ENCODE measurements at regions not wholly inside any gene's neighbourhood (a gene's known extent, or its start where the extent isn't known, plus 50 kb on each side); places are given as distances from the start of the nearest gene placed in this dataset.
"Not testable (repeated sequence)": the region's sequence is repeated elsewhere in the genome, so short reads cannot be mapped to it uniquely, and the experiment has no call there.

DNA sequence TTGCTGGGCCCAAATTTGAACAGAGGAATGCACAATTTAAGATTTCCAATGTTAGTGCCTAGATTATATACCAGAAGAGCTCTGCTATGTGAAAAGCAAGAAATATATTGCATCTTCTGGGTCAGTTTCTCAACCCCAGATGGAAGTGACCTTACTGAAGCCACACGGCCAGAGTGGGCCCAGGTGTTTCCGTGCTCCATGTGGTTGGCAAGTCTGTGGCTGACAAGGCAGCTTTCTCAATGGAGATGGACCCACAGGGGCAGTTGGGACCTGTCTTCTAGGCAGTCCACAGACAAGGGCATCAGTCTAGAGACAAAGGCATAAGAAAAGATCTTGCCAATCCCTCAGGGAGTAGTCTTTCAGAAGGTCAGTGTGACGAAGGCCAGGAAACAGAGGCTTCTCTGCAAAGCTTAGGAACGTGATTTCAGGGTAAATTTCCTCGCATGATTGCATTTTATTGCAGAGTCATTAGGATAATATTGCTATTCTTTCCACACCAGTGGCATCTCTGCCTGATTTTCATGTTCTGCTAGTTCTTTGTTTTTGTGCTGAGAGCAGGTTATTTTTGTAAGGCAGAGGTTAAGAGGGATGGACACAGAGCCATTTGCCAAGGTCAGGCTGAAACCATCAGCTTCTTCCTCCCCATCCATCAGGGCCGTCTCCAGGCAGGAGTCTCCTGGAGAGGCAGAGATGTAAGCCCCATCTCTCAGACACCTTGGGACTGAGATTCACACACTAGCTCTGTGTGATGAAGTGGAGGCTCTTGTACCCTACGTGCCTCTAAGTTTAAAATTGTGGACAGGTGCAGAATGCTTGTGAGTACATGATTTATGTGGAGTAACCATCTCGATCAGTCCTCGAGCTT, 202.1 kb downstream of the ANKRD30B start:
- ATAC-seq (ENCODE audit: insufficient read depth, low FRiP score): no peak
- Histone ChIP-seq H3K4me1 (ENCODE audit: control insufficient read depth in 5 of 5, insufficient read depth in 5 of 5, low read length in 5 of 5) (no peaks in the 10 kb centered on the region), H3K9me3 (ENCODE audit: control insufficient read depth in 4 of 4, insufficient read depth in 3 of 4, low read length in 3 of 4) (peaks cover 0 to 5% (median 0%) of the 10 kb centered on the region in 4 donors), H3K36me3 (ENCODE audit: control insufficient read depth in 4 of 4, insufficient read depth in 4 of 4, low read length in 4 of 4) (no peaks in the 10 kb centered on the region), H3K27me3 (ENCODE audit: control insufficient read depth in 3 of 3, insufficient read depth in 3 of 3, low read length in 2 of 3) (no peaks in the 10 kb centered on the region), H3K9ac (ENCODE audit: insufficient read depth in 1 of 2, low read length in 2 of 2) (no peak overlapping the region), H3K27ac (ENCODE audit: low read depth in 1 of 2, low read length in 1 of 2) (no peak overlapping the region), H3K4me3 (no peak overlapping the region)
- TF ChIP-seq, protein P1, sequence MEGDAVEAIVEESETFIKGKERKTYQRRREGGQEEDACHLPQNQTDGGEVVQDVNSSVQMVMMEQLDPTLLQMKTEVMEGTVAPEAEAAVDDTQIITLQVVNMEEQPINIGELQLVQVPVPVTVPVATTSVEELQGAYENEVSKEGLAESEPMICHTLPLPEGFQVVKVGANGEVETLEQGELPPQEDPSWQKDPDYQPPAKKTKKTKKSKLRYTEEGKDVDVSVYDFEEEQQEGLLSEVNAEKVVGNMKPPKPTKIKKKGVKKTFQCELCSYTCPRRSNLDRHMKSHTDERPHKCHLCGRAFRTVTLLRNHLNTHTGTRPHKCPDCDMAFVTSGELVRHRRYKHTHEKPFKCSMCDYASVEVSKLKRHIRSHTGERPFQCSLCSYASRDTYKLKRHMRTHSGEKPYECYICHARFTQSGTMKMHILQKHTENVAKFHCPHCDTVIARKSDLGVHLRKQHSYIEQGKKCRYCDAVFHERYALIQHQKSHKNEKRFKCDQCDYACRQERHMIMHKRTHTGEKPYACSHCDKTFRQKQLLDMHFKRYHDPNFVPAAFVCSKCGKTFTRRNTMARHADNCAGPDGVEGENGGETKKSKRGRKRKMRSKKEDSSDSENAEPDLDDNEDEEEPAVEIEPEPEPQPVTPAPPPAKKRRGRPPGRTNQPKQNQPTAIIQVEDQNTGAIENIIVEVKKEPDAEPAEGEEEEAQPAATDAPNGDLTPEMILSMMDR (IDR thresholded peaks at IDR 0.05; ENCODE audit: control extremely low read depth, extremely low read depth): no peak
- no peak for DNase-seq
- whole genome bisulfite sequencing, 2 donors: 69 to 75% methylated on average over 9 of the region's 9 CpGs

DNA sequence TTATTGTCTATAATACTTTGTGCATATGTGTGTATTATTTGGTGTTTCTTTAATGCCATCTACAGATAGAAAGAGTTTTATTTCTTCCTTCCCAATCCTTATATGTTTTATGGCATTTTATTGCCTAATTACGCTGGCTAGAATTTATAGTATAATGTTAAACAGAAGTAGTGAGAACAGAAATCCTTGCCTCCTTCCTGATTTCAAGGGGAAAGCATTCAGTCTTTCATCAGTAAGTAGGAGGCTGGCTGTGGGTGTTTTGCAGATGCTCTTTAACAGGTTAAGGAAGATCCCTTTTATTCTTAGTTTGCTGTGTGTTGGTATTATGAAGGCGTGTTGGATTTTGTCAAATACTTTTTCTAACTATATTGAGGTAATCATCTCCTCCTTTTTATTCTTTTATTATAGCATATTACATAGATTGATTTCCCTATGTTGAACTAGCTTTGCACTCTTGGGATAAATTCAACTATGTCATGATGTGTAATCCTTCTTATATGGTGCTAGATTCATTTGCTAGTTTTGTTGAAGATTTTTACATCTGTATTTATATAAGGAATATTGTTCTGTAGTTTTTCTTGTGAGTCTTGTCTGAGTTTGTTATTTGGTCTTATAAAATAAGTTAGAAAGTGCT, 204.6 kb downstream of the ANKRD30B start:
- ATAC-seq (ENCODE audit: insufficient read depth, low FRiP score); H3K4me3 ChIP-seq: not testable (repeated sequence)

DNA sequence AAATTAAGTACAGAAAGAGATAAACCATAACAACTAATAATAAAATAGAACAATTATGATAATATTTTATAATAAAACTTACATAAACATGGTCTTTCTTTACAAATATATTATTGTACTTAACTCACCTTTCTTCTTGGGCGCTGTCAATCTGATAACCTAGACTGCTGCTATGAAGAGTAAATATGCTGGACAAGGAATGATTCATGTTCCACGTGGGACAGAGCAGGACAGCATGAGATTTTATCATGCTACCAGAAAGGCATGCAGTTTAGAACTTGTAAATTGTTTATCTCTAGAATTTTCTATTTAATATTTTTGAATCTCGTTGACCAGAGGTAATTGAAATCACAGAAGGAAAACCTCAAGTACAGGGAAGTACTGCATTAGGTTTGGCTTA, 210.7 kb downstream of the ANKRD30B start:
- Histone ChIP-seq H3K36me3 (ENCODE audit: control insufficient read depth in 4 of 4, insufficient read depth in 4 of 4, low read length in 4 of 4) (no peaks in the 10 kb centered on the region), H3K9me3 (ENCODE audit: control insufficient read depth in 4 of 4, insufficient read depth in 3 of 4, low read length in 3 of 4) (peaks cover 0 to 6% (median 1%) of the 10 kb centered on the region in 4 donors), H3K4me3 (no peak overlapping the region), H3K9ac (ENCODE audit: insufficient read depth in 1 of 2, low read length in 2 of 2) (no peak overlapping the region), H3K27me3 (ENCODE audit: control insufficient read depth in 3 of 3, insufficient read depth in 3 of 3, low read length in 2 of 3) (no peaks in the 10 kb centered on the region), H3K27ac (ENCODE audit: low read depth in 1 of 2, low read length in 1 of 2) (no peak overlapping the region), H3K4me1 (ENCODE audit: control insufficient read depth in 5 of 5, insufficient read depth in 5 of 5, low read length in 5 of 5) (no peaks in the 10 kb centered on the region)
- ATAC-seq (ENCODE audit: insufficient read depth, low FRiP score): no peak
- WGBS, 2 donors: 53 to 60% methylated on average over 3 of the region's 3 CpGs
- TF ChIP-seq, protein P1 (IDR thresholded peaks at IDR 0.05; ENCODE audit: control extremely low read depth, extremely low read depth): no peak
- no peak for DNase-seq

More for the DNA sequence above, 204.6 kb downstream of the ANKRD30B start:
- H3K9me3 ChIP-seq (ENCODE audit: control insufficient read depth in 4 of 4, insufficient read depth in 3 of 4, low read length in 3 of 4); H3K27ac ChIP-seq (ENCODE audit: low read depth in 1 of 2, low read length in 1 of 2); DNase-seq; H3K27me3 ChIP-seq (ENCODE audit: control insufficient read depth in 3 of 3, insufficient read depth in 3 of 3, low read length in 2 of 3); H3K36me3 ChIP-seq (ENCODE audit: control insufficient read depth in 4 of 4, insufficient read depth in 4 of 4, low read length in 4 of 4); H3K4me1 ChIP-seq (ENCODE audit: control insufficient read depth in 5 of 5, insufficient read depth in 5 of 5, low read length in 5 of 5); H3K9ac ChIP-seq (ENCODE audit: insufficient read depth in 1 of 2, low read length in 2 of 2): not testable (repeated sequence)
- 84 to 87% methylated on average over 2 of the region's 2 CpGs for WGBS, 2 donors

DNA sequence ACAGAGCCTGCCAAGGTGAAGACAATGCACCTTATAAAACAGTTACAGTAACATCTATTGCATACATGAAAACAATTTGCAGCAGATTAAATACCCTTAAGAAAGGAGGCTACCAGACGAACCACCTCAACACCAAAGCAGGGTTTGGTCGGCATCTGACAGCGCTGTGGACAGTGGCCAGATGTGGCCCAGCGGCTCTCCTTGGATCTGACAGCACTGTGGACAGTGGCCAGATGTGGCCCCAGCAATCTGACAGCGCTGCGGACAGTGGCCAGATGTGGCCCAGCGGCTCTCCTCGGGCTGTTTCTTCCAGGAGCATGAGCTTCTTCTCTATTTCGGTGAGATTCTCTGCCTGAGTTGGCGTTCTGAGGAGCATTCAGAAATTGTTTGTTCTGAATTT, 211.6 kb downstream of the ANKRD30B start:
- Histone ChIP-seq H3K4me3 (no peak overlapping the region), H3K9me3 (ENCODE audit: control insufficient read depth in 4 of 4, insufficient read depth in 3 of 4, low read length in 3 of 4) (peaks cover 0 to 6% (median 3%) of the 10 kb centered on the region in 4 donors), H3K36me3 (ENCODE audit: control insufficient read depth in 4 of 4, insufficient read depth in 4 of 4, low read length in 4 of 4) (no peaks in the 10 kb centered on the region), H3K27ac (ENCODE audit: low read depth in 1 of 2, low read length in 1 of 2) (no peak overlapping the region), H3K9ac (ENCODE audit: insufficient read depth in 1 of 2, low read length in 2 of 2) (no peak overlapping the region), H3K27me3 (ENCODE audit: control insufficient read depth in 3 of 3, insufficient read depth in 3 of 3, low read length in 2 of 3) (no peaks in the 10 kb centered on the region), H3K4me1 (ENCODE audit: control insufficient read depth in 5 of 5, insufficient read depth in 5 of 5, low read length in 5 of 5) (no peaks in the 10 kb centered on the region)
- TF ChIP-seq, protein P1 (IDR thresholded peaks at IDR 0.05; ENCODE audit: control extremely low read depth, extremely low read depth): no peak
- 83 to 85% methylated on average over 10 of the region's 10 CpGs for WGBS, 2 donors
- DNase-seq (peak in 1 of 3 donors; percentile 46), ATAC-seq (ENCODE audit: insufficient read depth, low FRiP score) (no peak)

Measured in lung (tissue), 11 donors.